ENCODE measurements at regions not wholly inside any gene's neighbourhood (a gene's known extent, or its start where the extent isn't known, plus 50 kb on each side); places are given as distances from the start of the nearest gene placed in this dataset.
"Not testable (repeated sequence)": the region's sequence is repeated elsewhere in the genome, so short reads cannot be mapped to it uniquely, and the experiment has no call there.

DNA sequence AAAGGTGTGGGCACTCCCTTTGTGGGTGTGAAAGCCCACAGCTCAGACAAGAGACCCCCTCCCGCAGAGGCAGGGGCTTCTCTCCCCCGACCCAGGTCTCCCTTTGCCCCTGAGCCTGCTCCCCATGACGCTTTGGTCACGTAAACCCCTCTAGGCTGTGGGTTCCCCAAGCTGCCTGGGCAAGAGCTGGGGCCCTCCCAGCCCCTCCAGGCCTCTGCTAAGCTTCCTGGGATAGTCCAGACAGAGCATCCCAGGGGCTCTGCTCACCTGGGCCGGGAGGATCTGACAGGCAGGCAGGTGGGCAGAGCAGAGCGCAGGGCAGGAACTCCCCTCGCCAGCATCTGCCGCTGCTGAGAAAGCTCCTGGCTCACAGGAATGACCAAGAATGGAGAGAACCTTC is 177.3 kb downstream of the BANP start:
- FAIRE-seq: no peak

DNA sequence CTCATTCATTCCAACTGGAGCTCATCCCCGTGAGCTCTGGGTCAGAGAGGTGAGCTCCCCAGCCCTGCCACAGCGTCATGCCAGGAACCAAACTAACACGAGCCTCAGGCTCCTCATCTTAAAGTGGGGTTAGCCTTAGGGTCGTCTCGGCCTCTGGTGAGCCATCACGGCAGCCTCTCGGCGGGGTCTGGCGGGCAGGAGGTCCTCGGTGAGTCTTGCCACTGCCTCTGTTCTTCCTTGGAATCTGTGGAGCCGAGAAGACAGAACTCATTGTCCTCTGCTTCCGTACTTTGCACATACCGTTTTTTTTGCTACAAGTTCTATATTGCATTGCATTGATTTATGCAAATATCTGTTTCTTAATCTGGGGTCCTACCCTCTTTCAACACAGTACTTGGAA is 177.9 kb downstream of the BANP start:
- DNase-seq (ENCODE audit: low read depth); FAIRE-seq; H3K4me3 ChIP-seq (ENCODE audit: low read depth, low read length); H3K36me3 ChIP-seq (ENCODE audit: control insufficient read depth, insufficient read depth, low read length); H3K27me3 ChIP-seq (ENCODE audit: control insufficient read depth, insufficient read depth, low read length): not testable (repeated sequence)

More for the DNA sequence above, 177.3 kb downstream of the BANP start:
- no peak for DNase-seq (ENCODE audit: low read depth)
- peaks cover 1% of the 10 kb centered on the region for H3K27me3 ChIP-seq (ENCODE audit: control insufficient read depth, insufficient read depth, low read length)
- H3K4me3 ChIP-seq (ENCODE audit: low read depth, low read length): no peak overlapping the region
- TF ChIP-seq, protein P1, sequence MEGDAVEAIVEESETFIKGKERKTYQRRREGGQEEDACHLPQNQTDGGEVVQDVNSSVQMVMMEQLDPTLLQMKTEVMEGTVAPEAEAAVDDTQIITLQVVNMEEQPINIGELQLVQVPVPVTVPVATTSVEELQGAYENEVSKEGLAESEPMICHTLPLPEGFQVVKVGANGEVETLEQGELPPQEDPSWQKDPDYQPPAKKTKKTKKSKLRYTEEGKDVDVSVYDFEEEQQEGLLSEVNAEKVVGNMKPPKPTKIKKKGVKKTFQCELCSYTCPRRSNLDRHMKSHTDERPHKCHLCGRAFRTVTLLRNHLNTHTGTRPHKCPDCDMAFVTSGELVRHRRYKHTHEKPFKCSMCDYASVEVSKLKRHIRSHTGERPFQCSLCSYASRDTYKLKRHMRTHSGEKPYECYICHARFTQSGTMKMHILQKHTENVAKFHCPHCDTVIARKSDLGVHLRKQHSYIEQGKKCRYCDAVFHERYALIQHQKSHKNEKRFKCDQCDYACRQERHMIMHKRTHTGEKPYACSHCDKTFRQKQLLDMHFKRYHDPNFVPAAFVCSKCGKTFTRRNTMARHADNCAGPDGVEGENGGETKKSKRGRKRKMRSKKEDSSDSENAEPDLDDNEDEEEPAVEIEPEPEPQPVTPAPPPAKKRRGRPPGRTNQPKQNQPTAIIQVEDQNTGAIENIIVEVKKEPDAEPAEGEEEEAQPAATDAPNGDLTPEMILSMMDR (IDR thresholded peaks at IDR 0.05; ENCODE audit: insufficient read depth, low read length, severe bottlenecking): no peak
- H3K36me3 ChIP-seq (ENCODE audit: control insufficient read depth, insufficient read depth, low read length): no peaks in the 10 kb centered on the region

DNA sequence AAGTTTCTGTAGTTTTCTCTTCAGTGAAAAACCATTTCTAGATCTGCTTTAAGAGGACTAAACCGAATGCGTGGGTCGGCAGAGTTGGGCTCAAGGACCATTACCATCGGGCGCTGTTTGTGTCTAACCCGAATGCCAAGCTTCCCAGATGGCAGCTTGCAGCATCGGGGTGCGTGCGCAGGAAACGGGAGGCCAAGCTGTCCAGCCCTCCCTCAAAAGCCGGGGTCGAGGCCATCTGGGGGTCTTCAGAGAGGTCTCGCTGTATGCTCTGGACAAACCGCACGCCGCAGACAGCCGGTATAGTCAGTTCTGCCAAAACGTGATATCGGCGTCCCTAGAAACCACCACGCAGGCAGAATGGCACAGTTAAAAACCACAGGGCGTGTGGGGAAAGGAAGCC is 178.8 kb downstream of the BANP start:
- TF ChIP-seq, protein P1 (IDR thresholded peaks at IDR 0.05; ENCODE audit: insufficient read depth, low read length, severe bottlenecking): no peak
- DNase-seq (ENCODE audit: low read depth): no peak
- FAIRE-seq: no peak
- no peaks in the 10 kb centered on the region for H3K36me3 ChIP-seq (ENCODE audit: control insufficient read depth, insufficient read depth, low read length)
- peaks cover 1% of the 10 kb centered on the region for H3K27me3 ChIP-seq (ENCODE audit: control insufficient read depth, insufficient read depth, low read length)
- no peak overlapping the region for H3K4me3 ChIP-seq (ENCODE audit: low read depth, low read length)

DNA sequence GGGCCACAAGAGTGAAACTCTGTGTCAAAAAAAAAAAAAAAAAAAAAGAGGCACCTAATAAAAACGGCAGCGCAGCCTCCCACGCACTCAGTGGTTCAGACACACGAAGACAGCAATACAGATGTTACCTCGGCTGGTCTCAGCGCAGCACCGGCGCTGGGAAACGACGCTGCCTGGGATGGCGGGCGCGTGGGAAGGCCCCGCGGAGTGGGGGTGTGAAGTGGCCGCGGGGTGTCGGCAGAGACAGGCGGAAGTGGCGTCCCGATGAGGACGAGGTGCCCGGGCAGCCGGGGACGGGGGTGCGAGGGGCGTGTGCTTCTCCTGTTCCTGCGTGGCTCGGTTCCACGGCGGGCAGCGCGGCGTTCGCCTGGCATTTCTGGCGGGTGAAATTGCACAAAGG is 179.4 kb downstream of the BANP start:
- H3K36me3 ChIP-seq (ENCODE audit: control insufficient read depth, insufficient read depth, low read length): no peaks in the 10 kb centered on the region
- peaks cover 1% of the 10 kb centered on the region for H3K27me3 ChIP-seq (ENCODE audit: control insufficient read depth, insufficient read depth, low read length)
- DNase-seq (ENCODE audit: low read depth) (no peak), FAIRE-seq (no peak)
- H3K4me3 ChIP-seq (ENCODE audit: low read depth, low read length): no peak overlapping the region
- TF ChIP-seq, protein P1 (IDR thresholded peaks at IDR 0.05; ENCODE audit: insufficient read depth, low read length, severe bottlenecking): no peak

DNA sequence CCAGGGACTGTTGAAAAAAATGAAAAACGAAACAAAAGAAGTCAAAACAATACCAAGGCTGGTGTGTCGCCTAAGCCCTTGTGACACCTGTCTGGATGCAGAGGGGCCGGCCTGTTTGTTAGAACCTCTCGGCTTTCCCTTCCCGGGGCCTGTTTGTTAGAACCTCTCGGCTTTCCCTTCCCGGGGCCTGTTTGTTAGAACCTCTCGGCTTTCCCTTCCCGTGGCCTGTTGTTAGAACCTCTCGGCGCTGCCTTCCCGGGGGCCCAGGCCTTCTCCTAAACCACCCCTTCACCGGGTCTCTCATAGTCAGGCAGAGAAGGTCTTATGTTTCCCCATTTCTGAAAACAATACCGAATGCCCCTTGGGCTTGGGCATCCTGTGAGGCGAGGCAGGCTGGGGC is 180.0 kb downstream of the BANP start:
- FAIRE-seq (no peak), DNase-seq (ENCODE audit: low read depth) (no peak)
- H3K36me3 ChIP-seq (ENCODE audit: control insufficient read depth, insufficient read depth, low read length): no peaks in the 10 kb centered on the region
- H3K4me3 ChIP-seq (ENCODE audit: low read depth, low read length): no peak overlapping the region
- peaks cover 1% of the 10 kb centered on the region for H3K27me3 ChIP-seq (ENCODE audit: control insufficient read depth, insufficient read depth, low read length)
- TF ChIP-seq, protein P1 (IDR thresholded peaks at IDR 0.05; ENCODE audit: insufficient read depth, low read length, severe bottlenecking): no peak

DNA sequence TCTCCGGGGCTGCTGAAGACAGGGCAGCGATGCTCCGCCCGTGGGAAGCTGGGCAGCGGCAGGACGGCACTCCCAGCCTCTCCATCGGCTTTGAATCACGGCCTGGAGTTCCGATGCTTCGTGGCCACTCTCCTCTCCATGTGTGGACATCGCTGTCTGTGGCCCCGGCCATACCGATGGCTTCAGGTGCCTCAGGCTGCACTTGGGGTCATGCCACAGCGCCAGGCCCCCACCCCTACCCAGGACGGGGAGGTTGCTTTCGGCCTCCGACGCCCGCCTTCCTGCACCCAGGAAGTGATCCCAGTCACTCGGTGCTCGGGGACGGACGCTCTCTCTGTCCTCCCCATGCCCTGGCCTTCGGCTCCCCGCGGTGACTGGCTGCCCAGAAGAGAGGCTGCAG is 180.7 kb downstream of the BANP start:
- DNase-seq (ENCODE audit: low read depth): no peak
- FAIRE-seq: no peak
- Histone ChIP-seq H3K27me3 (ENCODE audit: control insufficient read depth, insufficient read depth, low read length) (peaks cover 1% of the 10 kb centered on the region), H3K36me3 (ENCODE audit: control insufficient read depth, insufficient read depth, low read length) (no peaks in the 10 kb centered on the region), H3K4me3 (ENCODE audit: low read depth, low read length) (no peak overlapping the region)
- TF ChIP-seq, protein P1 (IDR thresholded peaks at IDR 0.05; ENCODE audit: insufficient read depth, low read length, severe bottlenecking): no peak

All from bronchial epithelial cell (primary cell).